Suprapubic skin (tissue), 4 donors: ENCODE measurements at regions not wholly inside any gene's neighbourhood (a gene's known extent, or its start where the extent isn't known, plus 50 kb on each side); places are given as distances from the start of the nearest gene placed in this dataset.

ENCODE experiments used
- DNase-seq, 2 donors: peaks; one replicate each; pipeline ENCODE4 v3.0.0-alpha.2; 2019; ENCODE audit warnings: low spot score in 2 of 2
- H3K27ac ChIP-seq: fragments of 200-600 bp; sonication (generic); one replicate; pipeline ENCODE4 v1.5.1; 2019
- H3K27me3 ChIP-seq: fragments of 200-600 bp; sonication (generic); one replicate; pipeline ENCODE4 v1.5.1; 2019
- H3K36me3 ChIP-seq: fragments of 200-600 bp; sonication (generic); one replicate; pipeline ENCODE4 v1.5.1; 2019
- H3K4me1 ChIP-seq: fragments of 200-600 bp; sonication (generic); one replicate; pipeline ENCODE4 v1.5.1; 2019
- H3K4me3 ChIP-seq: fragments of 200-600 bp; sonication (generic); one replicate; pipeline ENCODE4 v1.5.1; 2019; ENCODE audit warnings: mild to moderate bottlenecking
- H3K9me3 ChIP-seq: fragments of 200-600 bp; sonication (generic); one replicate; pipeline ENCODE4 v1.5.1; 2019
- EP300 ChIP-seq: sonication (generic); formaldehyde crosslinking; IDR thresholded peaks from one replicate; pipeline ENCODE4 v1.6.1; 2017; ENCODE audit warnings: antibody characterized with exemption
- POLR2A ChIP-seq, 2 donors: fragments of 450-650 bp; IDR thresholded peaks; one replicate each; pipeline ENCODE4 v1.6.1; 2017; ENCODE audit warnings: antibody characterized with exemption in 2 of 2, mild to moderate bottlenecking in 2 of 2, moderate library complexity in 2 of 2
- POLR2AphosphoS5 ChIP-seq, 3 donors: sonication (generic); formaldehyde crosslinking; IDR thresholded peaks; one replicate each; pipeline ENCODE4 v1.6.1; 2017; ENCODE audit warnings: antibody characterized with exemption in 3 of 3
- WGBS: methylation state at CpG from one replicate; pipeline ENCODE4 v1.1.5; 2018; 5-methylcytosine and 5-hydroxymethylcytosine counted together
- TF ChIP-seq, protein P1 (sequence below), 2 donors: fragments of 200-600 bp in 1 of 2; fragments of 450-650 bp in 1 of 2; sonication (generic) in 1 of 2; IDR thresholded peaks; one replicate each; pipeline ENCODE4 v1.5.1; 2016 to 2019; ENCODE audit warnings: antibody characterized with exemption in 2 of 2, mild to moderate bottlenecking in 1 of 2, moderate library complexity in 1 of 2

DNA sequence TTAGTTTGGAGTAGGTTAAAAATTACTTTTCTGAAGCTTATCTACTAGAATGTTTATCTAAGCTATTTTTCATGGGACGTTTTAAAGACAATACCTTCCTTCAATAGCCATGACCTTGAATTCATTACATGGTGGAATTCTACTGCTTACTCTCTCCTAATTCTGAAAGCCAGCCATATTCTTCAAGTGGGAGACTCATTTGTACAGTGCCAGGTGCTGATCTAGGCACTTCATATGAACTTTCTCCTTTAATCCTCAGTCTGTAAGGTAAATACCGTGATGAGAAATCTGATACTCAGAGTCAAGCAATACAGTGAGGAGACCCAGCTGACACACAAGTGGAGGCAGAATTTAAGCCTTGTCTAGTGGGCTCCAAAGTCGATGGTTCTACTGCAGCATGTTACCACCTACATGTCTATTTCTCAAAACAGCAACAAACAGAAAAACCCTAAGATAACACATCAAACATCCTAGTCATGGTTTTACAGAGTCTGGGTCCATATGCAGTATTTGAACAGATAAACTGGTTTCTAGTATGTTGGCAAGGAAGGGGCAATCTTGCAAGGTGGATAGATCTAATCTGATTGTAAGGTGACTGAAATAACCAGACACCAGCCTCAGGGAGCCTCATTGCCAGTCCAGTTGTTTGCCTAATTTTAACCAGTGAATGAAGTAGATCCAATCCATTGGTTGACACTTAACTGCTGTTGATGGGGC, 243.7 kb downstream of the PIK3R1 start:
- DNase-seq = no peak
- peaks cover 12% of the 10 kb centered on the region for H3K4me1 ChIP-seq
- 90% methylated on average over 3 of the region's 3 CpGs for WGBS
- TF ChIP-seq, protein P1, sequence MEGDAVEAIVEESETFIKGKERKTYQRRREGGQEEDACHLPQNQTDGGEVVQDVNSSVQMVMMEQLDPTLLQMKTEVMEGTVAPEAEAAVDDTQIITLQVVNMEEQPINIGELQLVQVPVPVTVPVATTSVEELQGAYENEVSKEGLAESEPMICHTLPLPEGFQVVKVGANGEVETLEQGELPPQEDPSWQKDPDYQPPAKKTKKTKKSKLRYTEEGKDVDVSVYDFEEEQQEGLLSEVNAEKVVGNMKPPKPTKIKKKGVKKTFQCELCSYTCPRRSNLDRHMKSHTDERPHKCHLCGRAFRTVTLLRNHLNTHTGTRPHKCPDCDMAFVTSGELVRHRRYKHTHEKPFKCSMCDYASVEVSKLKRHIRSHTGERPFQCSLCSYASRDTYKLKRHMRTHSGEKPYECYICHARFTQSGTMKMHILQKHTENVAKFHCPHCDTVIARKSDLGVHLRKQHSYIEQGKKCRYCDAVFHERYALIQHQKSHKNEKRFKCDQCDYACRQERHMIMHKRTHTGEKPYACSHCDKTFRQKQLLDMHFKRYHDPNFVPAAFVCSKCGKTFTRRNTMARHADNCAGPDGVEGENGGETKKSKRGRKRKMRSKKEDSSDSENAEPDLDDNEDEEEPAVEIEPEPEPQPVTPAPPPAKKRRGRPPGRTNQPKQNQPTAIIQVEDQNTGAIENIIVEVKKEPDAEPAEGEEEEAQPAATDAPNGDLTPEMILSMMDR (IDR thresholded peaks at IDR 0.05) = no peak
- TF ChIP-seq POLR2A (IDR thresholded peaks at IDR 0.05) (no peak), POLR2AphosphoS5 (IDR thresholded peaks at IDR 0.05) (no peak), EP300 (no peak)
- H3K27ac ChIP-seq = no peak overlapping the region
- H3K36me3 ChIP-seq = no peaks in the 10 kb centered on the region
- no peaks in the 10 kb centered on the region for H3K9me3 ChIP-seq
- no peak overlapping the region for H3K4me3 ChIP-seq
- H3K27me3 ChIP-seq = no peaks in the 10 kb centered on the region

GRCh38 chr5:68459810-68460139, 244.2 kb downstream of the PIK3R1 start:
- TF ChIP-seq POLR2A (IDR thresholded peaks at IDR 0.05) = no peak
- TF ChIP-seq EP300 = no peak
- no peak for TF ChIP-seq POLR2AphosphoS5 (IDR thresholded peaks at IDR 0.05)
- TF ChIP-seq, protein P1 (IDR thresholded peaks at IDR 0.05) = no peak
- no peak overlapping the region for H3K27ac ChIP-seq
- no peaks in the 10 kb centered on the region for H3K36me3 ChIP-seq
- 58% methylated on average over 3 of the region's 3 CpGs for WGBS
- H3K4me3 ChIP-seq = no peak overlapping the region
- H3K9me3 ChIP-seq = no peaks in the 10 kb centered on the region
- H3K4me1 ChIP-seq = peaks cover 12% of the 10 kb centered on the region
- no peaks in the 10 kb centered on the region for H3K27me3 ChIP-seq
- no peak for DNase-seq

- Histone ChIP-seq H3K27me3 (no peaks in the 10 kb centered on the region), H3K36me3 (no peaks in the 10 kb centered on the region), H3K4me1 (peaks cover 13% of the 10 kb centered on the region), H3K27ac (no peak overlapping the region), H3K9me3 (no peaks in the 10 kb centered on the region), H3K4me3 (no peak overlapping the region)
- DNase-seq = no peak
- WGBS = 55% methylated on average over 3 of the region's 3 CpGs
- TF ChIP-seq POLR2A (IDR thresholded peaks at IDR 0.05) = no peak
- TF ChIP-seq, protein P1 (IDR thresholded peaks at IDR 0.05) = peak; percentile 43 to 45
Observed at GRCh38 chr5:68460147-68460798, 244.7 kb downstream of the PIK3R1 start.

DNA sequence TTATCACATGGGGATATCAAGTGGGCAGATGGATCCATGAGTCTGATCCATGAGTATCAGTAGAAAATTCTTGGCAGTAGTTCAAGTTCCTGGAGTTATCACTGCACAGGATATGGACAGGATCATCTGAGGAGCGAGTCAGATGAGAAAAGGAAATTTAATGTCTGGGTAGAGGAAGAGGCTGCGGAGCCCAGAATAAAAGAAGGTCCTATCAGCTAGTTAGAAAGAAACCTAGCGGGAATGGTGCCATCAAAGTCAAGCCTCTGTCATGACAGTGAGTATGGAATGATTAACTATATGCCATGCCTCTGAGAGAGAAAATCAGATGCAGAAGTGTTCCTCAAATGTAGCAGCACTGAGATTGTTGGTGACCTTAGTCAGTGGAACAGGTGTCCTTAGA, 248.1 kb downstream of the PIK3R1 start:
- Histone ChIP-seq H3K4me1 (peaks cover 22% of the 10 kb centered on the region), H3K27me3 (no peaks in the 10 kb centered on the region), H3K4me3 (no peak overlapping the region), H3K9me3 (no peaks in the 10 kb centered on the region), H3K27ac (no peak overlapping the region), H3K36me3 (no peaks in the 10 kb centered on the region)
- TF ChIP-seq, protein P1 (IDR thresholded peaks at IDR 0.05) = no peak
- TF ChIP-seq POLR2A (IDR thresholded peaks at IDR 0.05) = no peak
- TF ChIP-seq EP300 = no peak
- TF ChIP-seq POLR2AphosphoS5 (IDR thresholded peaks at IDR 0.05) = no peak
- WGBS = 93% methylated on average over 3 of the region's 3 CpGs
- DNase-seq = no peak

GRCh38 chr5:68464424-68464823, 248.9 kb downstream of the PIK3R1 start:
- H3K27me3 ChIP-seq = no peaks in the 10 kb centered on the region
- no peak overlapping the region for H3K27ac ChIP-seq
- 93% methylated on average over 4 of the region's 4 CpGs for WGBS
- no peaks in the 10 kb centered on the region for H3K9me3 ChIP-seq
- no peaks in the 10 kb centered on the region for H3K36me3 ChIP-seq
- H3K4me3 ChIP-seq = no peak overlapping the region
- no peak for DNase-seq
- no peak for TF ChIP-seq EP300
- TF ChIP-seq POLR2A (IDR thresholded peaks at IDR 0.05) = no peak
- TF ChIP-seq POLR2AphosphoS5 (IDR thresholded peaks at IDR 0.05) = no peak
- TF ChIP-seq, protein P1 (IDR thresholded peaks at IDR 0.05) = no peak
- peaks cover 22% of the 10 kb centered on the region for H3K4me1 ChIP-seq
